Caco-2 (cell line): ENCODE measurements at regions not wholly inside any gene's neighbourhood (a gene's known extent, or its start where the extent isn't known, plus 50 kb on each side); places are given as distances from the start of the nearest gene placed in this dataset.
"Not testable (repeated sequence)": the region's sequence is repeated elsewhere in the genome, so short reads cannot be mapped to it uniquely, and the experiment has no call there.

Source experiments
- BruUV-seq: library from RNA; stranded (reverse); fragments of 400-500 nt; replicated peaks from 2 replicates; lab custom pipeline; 2021; lab: Mats Ljungman, UMichigan
- CTCF ChIA-PET: fragments of 300-600 bp; sonication (Branson Sonifier 250); formaldehyde crosslinking; loops from one replicate; lab custom pipeline; 2022; ENCODE audit warnings: antibody characterized with exemption; lab: Charles Lee
- POLR2A ChIA-PET: fragments of 300-600 bp; sonication (Branson Sonifier 250); formaldehyde crosslinking; loops from one replicate; lab custom pipeline; 2022; ENCODE audit warnings: antibody characterized with exemption; lab: Charles Lee
- DNase-seq, 2 experiments: peaks; one replicate each; pipeline versions ENCODE4 v3.0.0 to v3.0.0-alpha.2; 2020 to 2022
- H3K27me3 ChIP-seq: replicated peaks from 2 replicates; pipeline ENCODE4 v1.6.0; 2011; ENCODE audit warnings: low read length; ENCODE audit not compliant: control insufficient read depth, insufficient read depth
- H3K36me3 ChIP-seq: 2 replicates; pipeline ENCODE4 v1.5.1; 2011; ENCODE audit warnings: low read length; ENCODE audit not compliant: control insufficient read depth, insufficient read depth
- H3K4me1 ChIP-seq: fragments of 250-450 bp; sonication (Bioruptor Pico); 2 replicates; pipeline ENCODE4 v1.5.1; 2020; ENCODE audit warnings: mild to moderate bottlenecking
- H3K4me3 ChIP-seq: 2 replicates; pipeline ENCODE4 v1.5.1; 2011; ENCODE audit warnings: low read depth, mild to moderate bottlenecking, control low read depth, low read length
- H3K9me3 ChIP-seq: fragments of 250-450 bp; sonication (Bioruptor Pico); 2 replicates; pipeline ENCODE4 v1.5.1; 2020; ENCODE audit warnings: mild to moderate bottlenecking, moderate library complexity
- H3K27ac Mint-ChIP-seq: one replicate; pipeline ENCODE4 v1.8.0; 2022; ENCODE audit warnings: mixed read lengths; ENCODE audit not compliant: unreplicated experiment
- H3K27me3 Mint-ChIP-seq: one replicate; pipeline ENCODE4 v1.8.0; 2022; ENCODE audit warnings: mixed read lengths; ENCODE audit not compliant: insufficient read depth, unreplicated experiment
- H3K36me3 Mint-ChIP-seq: one replicate; pipeline ENCODE4 v1.8.0; 2022; ENCODE audit warnings: mild to moderate bottlenecking, mixed read lengths; ENCODE audit not compliant: insufficient read depth, unreplicated experiment
- H3K4me1 Mint-ChIP-seq: one replicate; pipeline ENCODE4 v1.8.0; 2022; ENCODE audit warnings: low read depth, mixed read lengths; ENCODE audit not compliant: unreplicated experiment
- H3K4me3 Mint-ChIP-seq: one replicate; pipeline ENCODE4 v1.8.0; 2022; ENCODE audit warnings: mild to moderate bottlenecking, moderate library complexity, mixed read lengths; ENCODE audit not compliant: unreplicated experiment
- H3K9me3 Mint-ChIP-seq: one replicate; pipeline ENCODE4 v1.8.0; 2022; ENCODE audit warnings: mixed read lengths; ENCODE audit not compliant: unreplicated experiment
- intact Hi-C: fragments of 100-400 bp; cut with micrococcal nuclease; formaldehyde crosslinking; loops from one replicate; pipeline ENCODE4 v1.10.0; 2022; ENCODE audit not compliant: unreplicated experiment
- TF ChIP-seq, protein P1 (sequence below), 2 experiments: fragments of 200-600 bp in 1 of 2; IDR thresholded peaks; 1 replicate in 1 of 2; 2 replicates in 1 of 2; pipeline versions ENCODE4 v1.5.1 to v1.8.0; 2011 to 2022; ENCODE audit warnings: antibody characterized with exemption in 1 of 2, control low read depth in 1 of 2, inconsistent platforms in 1 of 2, low read depth in 1 of 2, low read length in 1 of 2, mild to moderate bottlenecking in 1 of 2, moderate library complexity in 1 of 2; ENCODE audit not compliant: insufficient read depth in 1 of 2, severe bottlenecking in 1 of 2, unreplicated experiment in 1 of 2

DNA sequence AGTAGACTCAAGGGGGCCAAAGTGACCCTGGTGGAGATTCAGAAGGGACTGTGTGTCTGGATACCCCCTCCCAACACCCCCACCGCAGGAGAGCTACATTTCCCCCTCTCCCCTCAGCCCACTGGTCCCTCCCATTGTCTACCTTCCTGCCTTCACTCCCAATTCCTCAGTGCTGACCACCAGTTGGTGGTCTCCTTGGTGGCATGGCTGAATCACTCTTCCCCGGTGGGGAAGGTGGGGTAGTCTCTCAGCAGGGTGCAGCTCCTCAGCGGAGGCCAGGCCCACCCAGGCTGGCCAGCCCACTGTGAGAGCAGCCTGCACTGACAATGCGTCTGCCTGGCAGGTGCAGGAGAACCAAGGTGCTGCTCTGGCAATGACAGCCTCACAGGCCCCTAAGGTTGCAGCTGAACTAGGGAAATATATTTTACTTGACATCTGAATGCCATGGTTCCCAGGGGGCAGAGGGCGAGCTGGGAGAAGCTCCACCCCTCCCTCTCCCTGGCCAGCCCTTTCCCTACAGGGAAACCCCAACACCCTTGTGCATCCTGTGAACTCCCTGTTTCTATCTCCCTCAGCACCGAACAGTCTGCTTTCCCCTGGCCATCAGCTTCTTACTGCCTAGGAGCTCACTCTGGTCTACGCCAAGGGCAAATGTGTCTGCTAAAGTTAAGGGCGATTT lies 62.6 kb upstream of the PAX8 start:
- ChIA-PET POLR2A (no interaction called here), CTCF (no interaction called here)
- no peak for DNase-seq
- no peaks in the 10 kb centered on the region for H3K36me3 ChIP-seq
- Mint-ChIP-seq H3K27ac (no peak overlapping the region), H3K36me3 (no peaks in the 10 kb centered on the region), H3K9me3 (no peaks in the 10 kb centered on the region), H3K4me3 (no peak overlapping the region), H3K27me3 (no peaks in the 10 kb centered on the region), H3K4me1 (peaks cover 4% of the 10 kb centered on the region)
- intact Hi-C loops = no loop called here
- no peaks in the 10 kb centered on the region for H3K9me3 ChIP-seq
- H3K27me3 ChIP-seq = no peaks in the 10 kb centered on the region
- no TSS peak for BruUV-seq
- H3K4me1 ChIP-seq = peaks cover 9% of the 10 kb centered on the region
- TF ChIP-seq, protein P1, sequence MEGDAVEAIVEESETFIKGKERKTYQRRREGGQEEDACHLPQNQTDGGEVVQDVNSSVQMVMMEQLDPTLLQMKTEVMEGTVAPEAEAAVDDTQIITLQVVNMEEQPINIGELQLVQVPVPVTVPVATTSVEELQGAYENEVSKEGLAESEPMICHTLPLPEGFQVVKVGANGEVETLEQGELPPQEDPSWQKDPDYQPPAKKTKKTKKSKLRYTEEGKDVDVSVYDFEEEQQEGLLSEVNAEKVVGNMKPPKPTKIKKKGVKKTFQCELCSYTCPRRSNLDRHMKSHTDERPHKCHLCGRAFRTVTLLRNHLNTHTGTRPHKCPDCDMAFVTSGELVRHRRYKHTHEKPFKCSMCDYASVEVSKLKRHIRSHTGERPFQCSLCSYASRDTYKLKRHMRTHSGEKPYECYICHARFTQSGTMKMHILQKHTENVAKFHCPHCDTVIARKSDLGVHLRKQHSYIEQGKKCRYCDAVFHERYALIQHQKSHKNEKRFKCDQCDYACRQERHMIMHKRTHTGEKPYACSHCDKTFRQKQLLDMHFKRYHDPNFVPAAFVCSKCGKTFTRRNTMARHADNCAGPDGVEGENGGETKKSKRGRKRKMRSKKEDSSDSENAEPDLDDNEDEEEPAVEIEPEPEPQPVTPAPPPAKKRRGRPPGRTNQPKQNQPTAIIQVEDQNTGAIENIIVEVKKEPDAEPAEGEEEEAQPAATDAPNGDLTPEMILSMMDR (IDR thresholded peaks at IDR 0.05; ENCODE audit: insufficient read depth in 1 of 2, low read depth in 1 of 2, low read length in 1 of 2, severe bottlenecking in 1 of 2, unreplicated experiment in 1 of 2) = no peak
- H3K4me3 ChIP-seq = no peak overlapping the region

GRCh38 chr2:113337809-113338208 lies 59.1 kb upstream of the PAX8 start:
- no peak for DNase-seq
- intact Hi-C loops = no loop called here
- no peak overlapping the region for H3K27ac Mint-ChIP-seq
- Histone ChIP-seq H3K27me3 (no peaks in the 10 kb centered on the region), H3K4me3 (no peak overlapping the region), H3K4me1 (peaks cover 9% of the 10 kb centered on the region), H3K36me3 (no peaks in the 10 kb centered on the region), H3K9me3 (no peaks in the 10 kb centered on the region)
- TF ChIP-seq, protein P1 (IDR thresholded peaks at IDR 0.05; ENCODE audit: insufficient read depth in 1 of 2, low read depth in 1 of 2, low read length in 1 of 2, severe bottlenecking in 1 of 2, unreplicated experiment in 1 of 2) = no peak
- H3K36me3 Mint-ChIP-seq = no peaks in the 10 kb centered on the region
- ChIA-PET CTCF (no interaction called here), POLR2A (no interaction called here)
- peaks cover 3% of the 10 kb centered on the region for H3K4me1 Mint-ChIP-seq
- H3K4me3 Mint-ChIP-seq = no peak overlapping the region
- no TSS peak for BruUV-seq
- no peaks in the 10 kb centered on the region for H3K27me3 Mint-ChIP-seq
- no peaks in the 10 kb centered on the region for H3K9me3 Mint-ChIP-seq

- DNase-seq, H3K36me3 ChIP-seq, H3K27me3 Mint-ChIP-seq, H3K4me3 Mint-ChIP-seq, H3K4me1 ChIP-seq, POLR2A ChIA-PET, BruUV-seq, H3K9me3 Mint-ChIP-seq, H3K9me3 ChIP-seq, intact Hi-C loops, H3K36me3 Mint-ChIP-seq, H3K27ac Mint-ChIP-seq, H3K4me3 ChIP-seq, H3K27me3 ChIP-seq, H3K4me1 Mint-ChIP-seq, CTCF ChIA-PET: not testable (repeated sequence)
Observed at GRCh38 chr2:113336040-113336439, 57.3 kb upstream of the PAX8 start.
